ENCODE measurements at regions not wholly inside any gene's neighbourhood (a gene's known extent, or its start where the extent isn't known, plus 50 kb on each side); places are given as distances from the start of the nearest gene placed in this dataset.
"Not testable (repeated sequence)": the region's sequence is repeated elsewhere in the genome, so short reads cannot be mapped to it uniquely, and the experiment has no call there.

DNA sequence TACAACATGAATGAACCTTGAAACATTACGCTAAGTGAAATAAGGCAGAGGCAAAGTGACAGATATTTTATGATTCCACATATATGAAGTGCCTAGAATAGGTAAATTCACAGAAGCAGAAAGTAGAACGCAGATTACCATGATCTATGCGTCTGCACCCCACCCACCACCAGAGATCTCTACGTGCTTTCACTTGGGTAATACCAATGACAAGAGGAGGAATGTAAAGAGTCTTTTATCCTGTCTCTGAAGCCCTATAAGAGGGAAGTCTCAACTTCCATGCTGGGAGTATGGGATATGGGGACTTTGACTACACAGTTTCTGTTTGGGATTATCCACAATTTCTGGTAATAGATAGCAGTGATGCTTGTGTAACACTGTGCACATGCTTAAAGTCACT lies 127.6 kb downstream of the SPATA31A1 start:
- not testable (repeated sequence) for TF ChIP-seq IRF1 (CRISPR knock-in tag; IDR thresholded peaks at IDR 0.05); ESRRA (CRISPR knock-in tag; IDR thresholded peaks at IDR 0.05; ENCODE audit: borderline replicate concordance); CTCF (IDR thresholded peaks at IDR 0.05); ELF4 (CRISPR knock-in tag; IDR thresholded peaks at IDR 0.05; ENCODE audit: low read depth); TCF7 (CRISPR knock-in tag; IDR thresholded peaks at IDR 0.05; ENCODE audit: low read depth); NR3C1 (CRISPR knock-in tag; conservative IDR thresholded peaks at IDR 0.05; ENCODE audit: low read depth)
- TF ChIP-seq, protein P1, sequence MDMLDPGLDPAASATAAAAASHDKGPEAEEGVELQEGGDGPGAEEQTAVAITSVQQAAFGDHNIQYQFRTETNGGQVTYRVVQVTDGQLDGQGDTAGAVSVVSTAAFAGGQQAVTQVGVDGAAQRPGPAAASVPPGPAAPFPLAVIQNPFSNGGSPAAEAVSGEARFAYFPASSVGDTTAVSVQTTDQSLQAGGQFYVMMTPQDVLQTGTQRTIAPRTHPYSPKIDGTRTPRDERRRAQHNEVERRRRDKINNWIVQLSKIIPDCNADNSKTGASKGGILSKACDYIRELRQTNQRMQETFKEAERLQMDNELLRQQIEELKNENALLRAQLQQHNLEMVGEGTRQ (CRISPR knock-in tag; IDR thresholded peaks at IDR 0.05): not testable (repeated sequence)
- TF ChIP-seq, protein P2, sequence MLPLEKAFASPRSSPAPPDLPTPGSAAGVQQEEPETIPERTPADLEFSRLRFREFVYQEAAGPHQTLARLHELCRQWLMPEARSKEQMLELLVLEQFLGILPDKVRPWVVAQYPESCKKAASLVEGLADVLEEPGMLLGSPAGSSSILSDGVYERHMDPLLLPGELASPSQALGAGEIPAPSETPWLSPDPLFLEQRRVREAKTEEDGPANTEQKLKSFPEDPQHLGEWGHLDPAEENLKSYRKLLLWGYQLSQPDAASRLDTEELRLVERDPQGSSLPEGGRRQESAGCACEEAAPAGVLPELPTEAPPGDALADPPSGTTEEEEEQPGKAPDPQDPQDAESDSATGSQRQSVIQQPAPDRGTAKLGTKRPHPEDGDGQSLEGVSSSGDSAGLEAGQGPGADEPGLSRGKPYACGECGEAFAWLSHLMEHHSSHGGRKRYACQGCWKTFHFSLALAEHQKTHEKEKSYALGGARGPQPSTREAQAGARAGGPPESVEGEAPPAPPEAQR (CRISPR knock-in tag; IDR thresholded peaks at IDR 0.05): not testable (repeated sequence)
